OCI-LY1 (cell line): ENCODE measurements at regions not wholly inside any gene's neighbourhood (a gene's known extent, or its start where the extent isn't known, plus 50 kb on each side); places are given as distances from the start of the nearest gene placed in this dataset.

Experiments
- CTCF ChIP-seq: fragments of 200-600 bp; sonication (generic), shearing (Covaris generic); IDR thresholded peaks from 2 replicates; pipeline ENCODE4 v1.5.1; 2017; ENCODE audit warnings: mild to moderate bottlenecking, antibody characterized with exemption, low read length, moderate library complexity, mixed read lengths
- EZH2 ChIP-seq: fragments of 200-600 bp; sonication (generic), shearing (Covaris generic); IDR thresholded peaks from 2 replicates; pipeline ENCODE4 v1.8.0; 2017; ENCODE audit warnings: borderline replicate concordance, mixed run types, mild to moderate bottlenecking, antibody characterized with exemption, low read length, moderate library complexity, mixed read lengths

GRCh38 chr16:79751471-79752184 is 151.1 kb upstream of the MAF start:
- TF ChIP-seq CTCF: no peak
- TF ChIP-seq EZH2: no peak
